HG03159 (cell line): ENCODE measurements at regions not wholly inside any gene's neighbourhood (a gene's known extent, or its start where the extent isn't known, plus 50 kb on each side); places are given as distances from the start of the nearest gene placed in this dataset.
"Not testable (repeated sequence)": the region's sequence is repeated elsewhere in the genome, so short reads cannot be mapped to it uniquely, and the experiment has no call there.

ENCODE experiments used
- ATAC-seq: cut with Tn5 transposase; IDR thresholded peaks from one replicate; pipeline ENCODE4 v1.9.1; 2021; ENCODE audit warnings: mild to moderate bottlenecking, moderate library complexity; ENCODE audit not compliant: unreplicated experiment

DNA sequence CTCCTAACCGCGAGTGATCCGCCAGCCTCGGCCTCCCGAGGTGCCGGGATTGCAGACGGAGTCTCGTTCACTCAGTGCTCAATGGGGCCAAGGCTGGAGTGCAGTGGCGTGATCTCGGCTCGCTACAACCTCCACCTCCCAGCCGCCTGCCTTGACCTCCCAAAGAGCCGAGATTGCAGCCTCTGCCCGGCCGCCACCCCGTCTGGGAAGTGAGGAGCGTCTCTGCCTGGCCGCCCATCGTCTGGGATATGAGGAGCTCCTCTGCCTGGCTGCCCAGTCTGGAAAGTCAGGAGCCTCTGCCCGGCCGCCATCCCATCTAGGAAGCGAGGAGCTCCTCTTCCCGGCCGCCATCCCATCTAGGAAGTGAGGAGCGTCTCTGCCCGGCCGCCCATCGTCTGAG is 58.8 kb upstream of the ANKRD30BL start:
- not testable (repeated sequence) for ATAC-seq

DNA sequence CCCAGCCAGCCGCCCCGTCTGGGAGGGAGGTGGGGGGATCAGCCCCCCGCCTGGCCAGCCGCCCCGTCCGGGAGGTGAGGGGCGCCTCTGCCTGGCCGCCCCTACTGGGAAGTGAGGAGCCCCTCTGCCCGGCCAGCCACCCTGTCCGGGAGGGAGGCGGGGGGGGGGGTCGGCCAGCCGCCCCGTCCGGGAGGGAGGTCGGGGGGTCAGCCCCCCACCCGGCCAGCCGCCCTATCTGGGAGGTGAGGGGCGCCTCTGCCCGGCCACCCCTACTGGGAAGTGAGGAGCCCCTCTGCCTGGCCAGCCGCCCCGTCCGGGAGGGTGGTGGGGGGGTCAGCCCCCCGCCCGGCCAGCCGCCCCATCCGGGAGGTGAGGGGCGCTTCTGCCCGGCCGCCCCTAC is 60.1 kb upstream of the ANKRD30BL start:
- not testable (repeated sequence) for ATAC-seq

DNA sequence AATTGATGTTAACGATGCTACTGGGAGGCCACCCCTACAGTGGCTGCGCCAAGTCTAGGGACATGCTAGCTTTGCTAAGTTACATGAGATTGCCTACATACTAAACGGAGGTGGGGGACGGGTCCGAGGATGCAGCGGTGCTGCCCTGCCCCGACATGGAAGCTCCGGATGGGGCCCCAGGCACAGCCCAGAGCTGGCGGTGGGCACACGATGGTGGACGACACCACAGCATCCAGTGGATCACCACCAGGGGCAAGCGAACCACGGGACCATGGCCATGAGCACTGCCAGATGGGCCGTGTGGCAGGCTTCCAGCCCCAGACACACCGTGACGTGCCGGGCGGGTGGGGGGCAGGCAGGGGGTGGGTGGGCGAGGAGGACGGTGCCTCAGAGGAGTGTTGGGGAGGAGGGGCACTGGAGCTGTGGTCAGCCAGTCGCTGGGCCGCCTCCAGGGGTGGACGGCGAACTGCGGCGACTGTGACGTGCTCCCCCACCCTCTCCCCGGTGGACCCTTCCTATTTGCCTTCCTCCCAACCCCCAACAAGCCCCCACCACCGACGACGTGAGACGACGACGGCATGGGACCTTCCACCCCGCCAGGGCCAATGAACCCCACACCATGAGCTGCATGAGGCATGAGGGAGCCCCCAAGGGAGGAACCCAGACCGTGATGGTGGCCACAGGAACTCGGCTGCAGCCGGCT is 90.6 kb upstream of the ANKRD30BL start:
- ATAC-seq = no peak

DNA sequence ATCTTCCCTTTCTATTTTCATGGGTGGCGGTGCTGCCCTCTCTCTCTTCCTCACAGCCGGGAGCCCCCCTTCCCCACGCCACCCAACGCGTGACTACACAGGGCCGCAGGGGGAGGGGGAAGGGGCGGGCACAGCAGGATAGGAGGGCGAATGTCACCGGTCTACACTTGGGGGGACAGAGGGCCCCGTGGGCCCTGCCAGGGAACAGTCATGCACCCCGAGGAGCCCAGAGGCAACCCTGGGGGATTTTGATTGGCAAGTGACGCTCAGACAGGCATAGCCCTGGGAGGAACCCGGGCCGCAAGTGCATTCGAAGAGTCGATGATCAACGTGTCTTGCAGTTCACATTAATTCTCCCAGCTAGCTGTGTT is 91.1 kb upstream of the ANKRD30BL start:
- no peak for ATAC-seq

DNA sequence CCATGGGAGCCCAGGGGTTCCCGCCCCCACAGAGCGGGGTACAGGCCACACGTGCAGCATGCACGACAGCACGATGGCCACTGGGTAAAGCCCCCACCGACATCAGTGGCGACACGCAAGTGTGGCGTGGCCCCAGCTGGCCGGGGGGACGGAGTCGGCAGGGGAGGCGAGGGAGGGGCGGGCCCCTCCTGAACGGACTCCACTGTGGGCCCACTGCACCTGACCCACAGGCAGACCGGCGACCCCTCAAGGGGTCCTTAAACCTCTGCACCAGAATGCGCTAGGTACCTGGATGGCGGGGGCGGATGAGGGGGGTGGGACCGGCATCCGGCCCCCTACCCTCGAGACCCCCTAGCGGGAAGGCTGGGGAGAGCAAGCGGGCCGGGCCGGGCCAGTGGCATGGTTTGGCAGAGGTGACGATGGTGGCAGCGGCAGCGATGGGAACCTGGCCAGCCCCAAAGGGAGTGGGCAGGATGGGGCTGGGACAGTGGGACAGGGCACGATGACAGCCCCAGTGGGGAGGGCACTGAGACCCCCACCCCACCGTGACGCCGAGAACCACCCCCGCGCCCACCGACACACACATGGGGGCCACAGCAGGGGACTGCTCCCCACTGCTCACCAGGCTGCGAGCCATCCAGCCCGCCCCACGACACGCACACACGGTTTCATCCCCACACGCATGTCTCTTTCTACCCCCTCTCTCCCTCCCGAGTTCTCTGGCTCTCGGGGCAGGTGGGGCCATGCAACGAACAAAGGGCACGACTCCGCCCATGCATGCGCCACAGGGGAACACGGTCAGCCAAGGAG is 91.9 kb upstream of the ANKRD30BL start:
- no peak for ATAC-seq

DNA sequence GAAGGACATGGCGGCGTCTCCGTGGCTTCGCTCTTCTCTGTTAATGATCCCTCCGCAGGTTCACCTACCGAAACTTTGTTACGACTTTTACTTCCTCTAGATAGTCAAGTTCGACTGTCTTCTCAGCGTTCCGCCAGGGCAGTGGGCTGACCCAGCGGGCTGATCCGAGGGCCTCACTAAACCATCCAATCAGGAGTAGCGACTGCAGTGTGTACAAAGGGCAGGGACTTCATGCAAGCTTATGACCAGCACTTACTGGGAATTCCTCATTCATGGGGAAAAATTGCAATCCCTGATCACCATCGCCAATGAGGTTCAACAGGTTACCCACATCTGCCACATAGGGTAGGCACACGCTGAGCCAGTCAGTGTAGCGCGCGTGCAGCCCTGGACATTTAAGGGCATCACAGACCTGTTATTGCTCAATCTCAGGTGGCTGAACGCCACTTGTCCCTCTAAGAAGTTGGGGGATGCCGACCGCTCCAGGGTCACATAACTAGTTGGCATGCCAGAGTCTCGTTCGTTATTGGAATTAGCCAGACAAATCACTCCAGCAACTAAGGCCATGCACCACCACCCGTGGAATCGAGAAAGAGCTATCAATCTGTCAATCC is 92.7 kb upstream of the ANKRD30BL start:
- not testable (repeated sequence) for ATAC-seq

DNA sequence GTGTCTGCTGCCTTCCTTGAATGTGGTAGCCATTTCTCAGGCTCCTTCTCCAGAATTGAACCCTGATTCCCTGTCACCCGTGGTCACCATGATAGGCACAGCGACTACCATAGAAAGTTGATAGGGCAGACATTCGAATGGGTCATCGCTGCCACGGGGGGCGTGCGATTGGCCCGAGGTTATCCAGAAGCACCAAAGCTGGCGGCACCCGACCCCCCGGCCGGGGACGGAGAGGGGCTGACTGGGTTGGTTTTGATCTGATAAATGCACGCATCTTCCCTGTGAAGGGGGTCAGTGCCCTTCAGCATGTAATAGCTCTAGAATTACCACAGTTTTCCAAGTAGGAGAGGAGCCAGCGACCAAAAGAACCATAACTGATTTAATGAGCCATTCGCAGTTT is 94.0 kb upstream of the ANKRD30BL start:
- ATAC-seq = no peak

DNA sequence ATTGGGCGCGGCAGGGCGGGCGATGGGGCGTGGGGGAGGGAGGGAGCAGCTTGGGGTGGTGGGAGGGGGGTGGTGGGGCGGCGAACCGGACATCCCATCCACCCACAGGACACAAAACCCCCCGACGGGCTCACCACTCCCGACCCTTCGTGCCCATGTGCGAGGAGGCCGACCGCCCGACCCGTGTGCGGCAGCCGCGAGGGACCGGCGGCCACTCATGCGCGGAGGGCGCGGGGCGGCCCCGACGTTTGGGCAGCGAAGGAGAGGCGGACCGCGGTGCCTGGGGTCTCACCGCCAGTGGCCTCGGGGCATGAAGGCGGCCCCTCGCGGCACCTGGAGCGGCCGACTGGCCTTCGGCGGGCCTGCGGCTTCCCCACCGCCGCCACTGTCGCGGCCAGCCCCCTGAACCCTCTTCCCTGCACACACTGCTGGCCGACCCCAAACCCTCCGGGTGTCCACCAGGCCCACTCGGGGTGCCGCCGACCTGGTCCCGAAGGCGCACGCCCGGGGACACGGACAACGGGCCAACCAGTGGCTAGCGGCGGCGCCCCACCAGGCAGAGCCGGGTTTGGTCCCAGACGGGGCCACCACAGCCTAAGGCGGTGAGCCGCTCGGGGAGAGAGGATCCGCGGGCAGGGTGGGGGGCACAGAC is 94.6 kb upstream of the ANKRD30BL start:
- ATAC-seq = no peak

DNA sequence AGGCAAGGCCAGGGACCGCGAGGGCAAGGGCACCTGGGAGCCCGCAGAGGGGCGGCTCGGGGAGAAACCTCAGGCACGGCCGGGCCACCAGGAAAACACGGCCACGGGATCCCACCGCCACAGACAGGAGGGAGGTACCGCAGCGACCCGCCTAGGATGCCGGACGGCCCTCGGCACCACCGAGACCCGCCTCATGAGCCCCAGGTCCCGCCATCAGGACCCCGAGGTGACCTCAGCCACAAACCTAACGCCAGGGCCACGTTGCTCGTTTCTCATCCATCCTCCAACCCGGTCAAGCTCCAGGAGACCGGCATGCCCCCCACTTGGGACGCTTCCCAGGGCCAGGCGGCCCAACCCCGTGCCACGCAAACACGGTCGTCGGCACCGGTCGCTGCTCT is 95.2 kb upstream of the ANKRD30BL start:
- ATAC-seq = not testable (repeated sequence)

DNA sequence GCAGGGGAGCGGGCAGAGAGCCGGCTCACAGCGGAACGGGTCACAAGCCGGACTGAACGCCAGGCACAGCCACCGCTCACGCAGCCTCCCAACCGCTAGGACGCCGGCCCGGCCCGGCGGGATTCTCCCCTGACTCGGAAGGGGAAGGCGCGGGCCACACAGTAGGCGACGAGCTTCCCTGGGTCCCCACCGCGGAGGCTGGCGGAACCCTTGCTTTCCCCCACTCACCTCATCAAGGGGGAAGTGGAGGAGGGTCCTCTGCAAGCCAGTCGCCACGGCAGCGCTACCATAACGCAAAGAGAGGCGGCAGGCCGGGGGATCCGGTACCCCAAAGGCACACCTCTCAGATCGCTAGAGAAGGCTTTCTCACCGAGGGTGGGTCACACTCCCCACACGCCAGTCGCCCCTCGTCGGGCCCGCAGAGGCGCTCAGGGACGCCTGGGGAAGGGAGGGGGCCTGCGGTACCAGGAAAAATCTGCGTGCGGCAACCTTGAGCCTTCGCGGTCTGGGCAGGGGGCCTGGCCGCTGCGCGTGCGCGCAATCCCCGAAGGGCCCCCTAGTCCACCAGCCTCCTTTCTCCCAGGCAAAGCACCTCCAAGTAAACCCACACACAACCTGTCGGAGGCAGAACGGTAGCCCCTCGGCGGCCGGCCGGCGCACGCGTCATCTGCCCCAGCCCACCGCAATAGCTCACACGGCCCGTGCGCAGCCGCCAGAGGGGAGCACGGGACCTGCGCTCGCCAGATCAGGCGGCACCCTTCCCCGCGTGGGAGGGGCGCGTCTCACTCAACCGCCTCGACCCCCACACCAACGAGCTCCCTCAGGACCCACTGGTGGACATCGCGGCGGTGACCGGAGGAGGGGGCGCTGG is 95.8 kb upstream of the ANKRD30BL start:
- not testable (repeated sequence) for ATAC-seq

DNA sequence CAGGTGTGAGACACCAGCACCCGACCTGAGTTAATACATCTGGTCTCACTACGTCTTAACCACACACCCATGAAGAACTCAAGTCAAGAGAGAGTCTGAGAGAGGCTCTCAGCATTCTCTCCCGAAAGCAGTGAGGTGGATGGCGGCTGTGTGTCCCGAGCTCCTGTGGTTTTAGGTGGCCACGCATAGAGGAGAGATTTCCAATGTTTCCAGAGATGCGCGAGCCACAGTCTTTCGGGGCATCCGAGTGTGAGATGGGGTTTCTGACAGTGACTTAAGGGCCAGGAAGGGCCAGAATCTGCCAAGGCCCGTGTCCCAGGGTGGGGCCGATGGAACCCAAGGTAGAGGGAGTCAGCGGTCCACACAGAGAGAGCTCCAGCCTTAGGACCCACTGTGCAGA is 97.5 kb upstream of the ANKRD30BL start:
- not testable (repeated sequence) for ATAC-seq

DNA sequence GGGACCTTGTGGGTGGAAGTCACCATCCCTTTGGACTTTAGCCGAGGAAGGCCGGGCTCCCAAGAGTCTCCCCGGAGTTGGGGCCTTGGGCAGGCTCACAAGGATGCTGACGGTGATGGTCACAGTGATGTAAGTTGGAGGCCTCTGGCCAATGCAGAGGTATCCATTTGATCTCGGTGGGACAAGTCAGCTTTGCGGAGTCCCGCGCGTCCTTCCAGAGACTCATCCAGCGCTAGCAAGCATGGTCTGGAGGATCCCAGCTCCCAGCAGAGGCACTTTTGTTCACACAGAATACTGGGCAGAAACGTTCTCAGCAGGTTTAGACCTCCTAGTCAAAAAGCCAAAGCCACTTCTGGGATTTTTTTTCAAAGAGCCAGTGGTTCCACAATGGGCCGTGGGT is 103.8 kb upstream of the ANKRD30BL start:
- ATAC-seq = not testable (repeated sequence)

DNA sequence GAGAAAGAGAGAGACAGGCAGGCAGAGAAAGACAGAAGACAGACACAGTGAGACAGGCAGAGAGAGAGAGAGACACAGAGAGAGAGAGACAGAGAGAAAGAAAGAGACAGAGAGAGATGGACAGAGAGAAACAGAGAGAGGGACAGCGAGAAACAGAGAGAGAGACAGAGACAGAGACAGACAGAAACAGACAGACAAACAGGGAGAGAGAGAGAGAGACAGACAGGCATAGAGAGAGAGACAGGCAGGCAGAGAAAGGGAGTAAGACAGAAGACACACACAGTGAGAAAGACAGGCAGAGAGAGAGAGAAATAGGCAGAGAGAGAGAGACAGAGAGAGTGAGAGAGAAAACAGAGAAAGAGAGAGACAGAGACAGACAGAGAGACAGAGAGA is 105.3 kb upstream of the ANKRD30BL start:
- ATAC-seq = no peak

DNA sequence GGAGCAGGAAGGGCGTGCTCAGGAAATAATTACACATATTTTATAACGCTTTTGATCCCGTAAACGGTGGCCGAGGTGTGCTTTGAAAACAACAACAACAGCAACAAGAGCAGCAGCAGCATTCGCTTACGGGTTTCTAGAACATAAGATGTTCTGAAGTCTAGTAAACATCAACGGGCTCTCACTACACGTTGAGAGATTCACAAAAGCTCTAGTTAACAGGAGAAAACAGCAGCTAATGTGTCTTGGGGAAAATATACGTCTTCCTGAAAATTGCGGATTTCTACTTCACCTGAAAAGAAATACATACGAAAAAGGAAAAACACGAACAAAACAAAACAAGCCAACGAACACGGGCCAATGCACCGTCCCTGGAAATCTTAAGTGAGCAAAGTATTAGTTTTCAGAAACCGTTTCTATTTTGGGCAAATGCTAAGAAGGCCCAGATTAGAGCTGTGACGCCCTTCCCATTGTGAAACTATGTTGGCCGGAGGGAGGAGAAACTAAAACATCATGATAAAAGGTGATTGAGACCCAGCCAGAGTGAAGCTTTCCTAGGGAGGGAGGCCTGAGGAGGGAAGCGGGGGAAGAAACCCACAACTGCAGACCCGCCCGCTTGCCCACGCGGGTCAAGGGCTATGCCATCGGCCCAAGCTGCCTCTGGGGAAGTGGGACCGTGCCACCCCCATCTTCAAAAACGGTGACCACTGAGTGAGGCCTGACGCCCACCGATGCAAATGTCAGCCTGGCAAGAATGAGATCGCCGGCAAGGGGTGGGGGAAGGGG is 105.9 kb upstream of the ANKRD30BL start:
- not testable (repeated sequence) for ATAC-seq

DNA sequence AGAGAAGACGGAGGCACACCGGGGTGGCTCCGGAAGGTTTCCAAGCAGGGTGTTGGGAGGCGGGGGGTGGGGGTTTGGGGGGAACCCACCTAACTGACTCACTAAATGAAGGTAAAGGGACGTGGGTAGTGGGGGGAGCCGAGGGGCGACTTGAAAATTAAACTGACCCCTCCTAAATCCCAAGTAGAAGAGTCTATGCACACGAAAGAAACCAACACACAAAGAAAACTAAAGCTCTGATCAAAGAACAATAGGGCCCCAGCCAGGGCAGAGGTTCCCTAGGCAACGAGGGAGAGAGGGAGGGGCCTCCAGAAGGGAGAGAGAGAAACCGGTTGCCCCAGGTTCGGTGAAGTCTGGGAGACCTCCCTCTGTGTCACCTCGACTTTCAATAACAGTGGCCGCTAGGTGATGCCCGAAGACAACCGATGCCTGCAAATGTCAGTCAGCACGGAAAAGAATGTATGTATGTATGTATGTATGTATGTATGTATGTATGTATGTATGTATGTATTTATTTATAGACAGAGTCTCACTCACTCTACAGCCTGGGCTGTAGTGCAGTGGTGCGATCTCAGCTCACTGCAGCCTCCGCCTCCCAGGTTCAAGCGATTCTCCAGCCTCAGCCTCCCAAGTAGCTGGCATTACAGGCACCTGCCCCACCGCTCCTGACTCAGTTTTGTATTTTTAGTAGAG is 106.7 kb upstream of the ANKRD30BL start:
- peak; percentile 47 for ATAC-seq

DNA sequence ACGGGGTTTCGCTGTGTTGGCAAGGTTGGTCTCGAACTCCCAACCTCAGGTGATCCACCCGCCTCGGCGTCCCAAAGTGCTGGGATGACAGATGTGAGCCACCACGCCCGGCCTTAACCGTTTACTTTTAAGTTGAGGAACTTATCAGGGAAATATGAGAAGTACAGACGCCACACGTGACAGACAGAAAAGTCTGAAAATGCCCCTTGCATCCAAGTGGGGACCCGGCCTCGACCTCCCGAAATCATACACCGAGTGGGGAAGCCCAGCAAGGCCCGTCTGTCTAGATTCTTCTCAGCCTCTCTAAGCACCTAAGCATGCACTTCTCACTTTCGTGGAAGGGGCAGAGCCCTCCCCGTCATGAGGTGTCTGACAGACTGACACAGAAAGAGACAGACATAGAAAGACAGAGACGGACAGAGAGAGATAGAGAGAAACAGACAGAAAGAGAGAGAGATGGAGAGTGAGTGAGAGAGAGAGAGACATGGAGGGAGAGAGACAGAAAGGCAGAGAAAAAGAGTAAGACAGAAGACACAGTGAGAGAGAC is 107.3 kb upstream of the ANKRD30BL start:
- no peak for ATAC-seq

DNA sequence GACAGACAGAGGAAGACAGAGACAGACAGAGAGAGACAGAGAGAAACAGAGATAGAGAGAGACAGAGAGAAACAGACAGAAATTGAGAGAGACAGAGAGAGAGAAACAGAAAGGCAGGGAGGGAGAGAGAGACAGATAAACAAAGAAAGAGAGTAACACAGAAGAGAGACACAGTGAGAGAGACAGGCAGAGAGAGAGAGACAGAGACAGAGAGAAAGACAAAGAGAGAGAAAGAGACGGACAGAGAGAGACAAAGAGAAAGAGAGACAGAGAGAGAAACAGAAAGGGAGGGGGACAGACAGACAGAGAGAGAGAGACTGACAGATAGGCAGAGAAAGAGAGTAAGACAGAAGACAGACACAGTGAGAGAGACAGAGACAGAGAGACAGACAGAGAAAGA is 108.5 kb upstream of the ANKRD30BL start:
- no peak for ATAC-seq

DNA sequence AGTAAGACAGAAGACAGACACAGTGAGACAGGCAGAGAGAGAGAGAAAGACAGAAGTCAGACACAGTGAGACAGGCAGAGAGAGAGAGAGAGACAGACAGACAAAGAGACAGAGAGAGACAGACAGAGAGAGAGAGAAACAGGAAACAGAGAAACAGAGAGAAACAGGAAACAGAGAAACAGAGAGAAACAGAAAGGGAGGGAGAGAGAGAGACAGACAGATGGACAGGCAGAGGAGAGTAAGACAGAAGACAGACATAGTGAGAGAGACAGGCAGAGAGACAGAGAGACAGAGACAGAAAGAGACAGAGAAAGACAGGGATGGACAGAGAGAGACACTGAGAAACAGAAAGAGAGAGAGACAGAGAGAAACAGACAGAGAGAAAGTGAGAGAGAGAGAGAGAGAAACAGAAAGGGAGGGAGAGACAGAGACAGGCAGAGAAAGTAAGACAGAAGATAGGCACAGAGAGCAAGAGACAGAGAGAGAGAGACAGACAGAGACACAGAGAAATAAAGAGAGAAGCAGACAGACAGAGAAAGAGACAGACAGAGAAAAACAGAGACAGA is 109.3 kb upstream of the ANKRD30BL start:
- no peak for ATAC-seq

DNA sequence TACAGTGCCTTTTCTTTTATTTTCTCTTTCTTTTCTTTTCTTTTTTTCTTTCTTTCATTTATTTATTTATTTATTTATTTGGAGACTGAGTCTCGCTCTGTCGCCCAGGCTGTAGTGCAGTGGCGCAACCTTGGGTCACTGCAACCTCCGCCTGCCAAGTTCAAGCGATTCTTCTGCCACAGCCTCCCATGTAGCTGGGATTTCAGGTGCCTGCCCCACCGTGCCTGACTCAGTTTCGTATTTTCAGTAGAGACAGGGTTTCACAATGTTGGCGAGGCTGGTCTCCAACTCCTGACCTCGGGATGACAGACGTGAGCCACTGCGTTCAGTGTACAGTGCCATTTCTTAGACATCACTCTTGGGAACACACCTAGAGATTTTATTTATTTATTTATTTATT is 110.0 kb upstream of the ANKRD30BL start:
- ATAC-seq = not testable (repeated sequence)
